NT2/D1 (cell line): ENCODE measurements at regions not wholly inside any gene's neighbourhood (a gene's known extent, or its start where the extent isn't known, plus 50 kb on each side); places are given as distances from the start of the nearest gene placed in this dataset.

ENCODE experiments used
- YY1 ChIP-seq: IDR thresholded peaks from 2 replicates; pipeline ENCODE4 v1.6.1; 2011; ENCODE audit not compliant: insufficient read length, insufficient read depth
- ZNF274 ChIP-seq: IDR thresholded peaks from 2 replicates; pipeline ENCODE4 v1.6.1; 2011; ENCODE audit warnings: mild to moderate bottlenecking, low read depth, low read length

- TF ChIP-seq YY1 = no peak
- TF ChIP-seq ZNF274 = no peak
Observed at GRCh38 chr11:49851511-49851910, 100.7 kb upstream of the OR4C13 start.
